ENCODE measurements at regions not wholly inside any gene's neighbourhood (a gene's known extent, or its start where the extent isn't known, plus 50 kb on each side); places are given as distances from the start of the nearest gene placed in this dataset.

DNA sequence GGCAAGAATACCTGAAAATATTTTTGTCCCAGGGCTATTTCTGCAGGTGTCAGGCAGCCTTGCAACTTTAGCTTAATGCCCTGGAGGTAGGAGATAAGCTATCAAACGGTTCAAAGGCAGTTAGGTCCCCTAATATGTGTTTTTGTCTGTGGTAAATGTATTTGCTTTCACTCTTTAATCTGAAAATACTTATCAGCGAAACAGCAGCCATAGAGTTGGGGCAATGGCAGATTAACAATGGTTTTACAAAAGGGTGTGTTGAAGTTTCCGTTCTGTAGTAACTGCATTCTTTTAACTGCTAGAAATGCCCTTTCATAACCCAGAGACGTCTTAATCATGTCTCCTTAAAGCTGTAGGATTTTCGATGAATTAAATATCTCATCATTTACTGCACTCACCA, 265.0 kb upstream of the TRIB2 start:
- TF ChIP-seq, protein P1, sequence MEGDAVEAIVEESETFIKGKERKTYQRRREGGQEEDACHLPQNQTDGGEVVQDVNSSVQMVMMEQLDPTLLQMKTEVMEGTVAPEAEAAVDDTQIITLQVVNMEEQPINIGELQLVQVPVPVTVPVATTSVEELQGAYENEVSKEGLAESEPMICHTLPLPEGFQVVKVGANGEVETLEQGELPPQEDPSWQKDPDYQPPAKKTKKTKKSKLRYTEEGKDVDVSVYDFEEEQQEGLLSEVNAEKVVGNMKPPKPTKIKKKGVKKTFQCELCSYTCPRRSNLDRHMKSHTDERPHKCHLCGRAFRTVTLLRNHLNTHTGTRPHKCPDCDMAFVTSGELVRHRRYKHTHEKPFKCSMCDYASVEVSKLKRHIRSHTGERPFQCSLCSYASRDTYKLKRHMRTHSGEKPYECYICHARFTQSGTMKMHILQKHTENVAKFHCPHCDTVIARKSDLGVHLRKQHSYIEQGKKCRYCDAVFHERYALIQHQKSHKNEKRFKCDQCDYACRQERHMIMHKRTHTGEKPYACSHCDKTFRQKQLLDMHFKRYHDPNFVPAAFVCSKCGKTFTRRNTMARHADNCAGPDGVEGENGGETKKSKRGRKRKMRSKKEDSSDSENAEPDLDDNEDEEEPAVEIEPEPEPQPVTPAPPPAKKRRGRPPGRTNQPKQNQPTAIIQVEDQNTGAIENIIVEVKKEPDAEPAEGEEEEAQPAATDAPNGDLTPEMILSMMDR (IDR thresholded peaks at IDR 0.05; ENCODE audit: low read depth, low read length, poor library complexity, severe bottlenecking) = no peak
- no peak for TF ChIP-seq EZH2phosphoT487 (IDR thresholded peaks at IDR 0.05; ENCODE audit: borderline replicate concordance, low read length)
